ENCODE measurements at regions not wholly inside any gene's neighbourhood (a gene's known extent, or its start where the extent isn't known, plus 50 kb on each side); places are given as distances from the start of the nearest gene placed in this dataset.

DNA sequence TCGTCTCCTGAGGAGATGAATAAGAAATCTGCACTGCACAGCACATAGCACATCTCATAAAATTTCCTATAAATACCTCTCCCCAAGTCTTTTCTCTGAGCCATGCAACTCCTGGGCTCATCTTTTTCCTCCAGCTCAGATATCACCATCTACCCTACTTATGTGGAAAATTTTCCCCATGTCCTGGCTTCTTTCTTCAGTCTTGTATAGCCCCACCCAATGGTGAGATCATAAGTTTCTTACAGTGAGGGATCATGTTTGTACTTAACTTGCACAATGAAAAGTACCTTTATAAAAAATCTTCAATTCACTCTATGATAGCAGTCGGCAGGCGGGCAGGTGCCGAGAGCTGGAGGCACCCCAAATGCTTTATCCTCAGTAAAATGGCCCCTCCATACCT lies 198.6 kb upstream of the S100G start:
- no peak for DNase-seq

GRCh38 chrX:16454926-16455325 lies 195.0 kb upstream of the S100G start:
- DNase-seq = no peak

DNA sequence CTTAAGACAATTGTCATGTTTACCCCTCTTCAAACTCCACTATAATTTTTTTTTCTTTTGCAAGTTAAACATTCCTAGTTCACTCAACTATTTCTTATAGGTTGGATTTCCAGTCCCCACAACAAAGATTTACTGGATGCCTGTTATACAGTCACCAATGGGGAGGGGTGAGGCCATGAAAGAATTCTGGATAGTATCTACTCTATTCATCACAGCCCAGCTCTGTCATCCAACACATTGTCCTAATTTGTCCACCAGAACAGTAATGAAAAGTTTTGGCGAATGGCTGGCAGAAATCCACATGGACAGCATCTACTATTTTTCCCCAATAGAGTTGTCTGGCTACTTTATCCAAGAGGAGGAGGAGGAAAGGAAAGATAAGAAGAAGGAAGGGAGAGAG lies 192.7 kb upstream of the S100G start:
- DNase-seq = no peak

GRCh38 chrX:16458208-16458607 lies 191.8 kb upstream of the S100G start:
- DNase-seq = no peak

GRCh38 chrX:16459008-16459407 lies 190.9 kb upstream of the S100G start:
- no peak for DNase-seq

- DNase-seq = no peak
Measured at GRCh38 chrX:16461968-16462367, 188.0 kb upstream of the S100G start.

DNA sequence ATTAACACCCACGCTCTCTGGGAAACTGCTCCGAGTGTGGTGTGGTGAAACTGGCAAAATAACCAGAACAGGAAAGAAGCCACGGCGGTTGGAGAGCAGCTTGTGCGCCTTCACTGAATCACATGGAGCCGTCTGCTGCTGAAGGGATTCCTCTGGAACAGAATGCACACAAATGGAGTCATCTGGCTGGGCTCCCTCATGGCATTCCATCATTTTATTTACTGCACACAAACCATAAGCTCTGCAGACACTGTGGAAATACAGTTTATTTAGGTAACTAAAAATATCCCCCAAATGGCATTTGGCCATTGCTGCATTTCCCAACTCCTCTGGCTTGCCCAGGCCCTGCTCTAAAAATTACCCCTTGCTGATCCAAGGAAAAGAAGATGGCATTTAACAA lies 187.0 kb upstream of the S100G start:
- DNase-seq = no peak

- DNase-seq = no peak
Measured at GRCh38 chrX:16464369-16464768, 185.6 kb upstream of the S100G start.

DNA sequence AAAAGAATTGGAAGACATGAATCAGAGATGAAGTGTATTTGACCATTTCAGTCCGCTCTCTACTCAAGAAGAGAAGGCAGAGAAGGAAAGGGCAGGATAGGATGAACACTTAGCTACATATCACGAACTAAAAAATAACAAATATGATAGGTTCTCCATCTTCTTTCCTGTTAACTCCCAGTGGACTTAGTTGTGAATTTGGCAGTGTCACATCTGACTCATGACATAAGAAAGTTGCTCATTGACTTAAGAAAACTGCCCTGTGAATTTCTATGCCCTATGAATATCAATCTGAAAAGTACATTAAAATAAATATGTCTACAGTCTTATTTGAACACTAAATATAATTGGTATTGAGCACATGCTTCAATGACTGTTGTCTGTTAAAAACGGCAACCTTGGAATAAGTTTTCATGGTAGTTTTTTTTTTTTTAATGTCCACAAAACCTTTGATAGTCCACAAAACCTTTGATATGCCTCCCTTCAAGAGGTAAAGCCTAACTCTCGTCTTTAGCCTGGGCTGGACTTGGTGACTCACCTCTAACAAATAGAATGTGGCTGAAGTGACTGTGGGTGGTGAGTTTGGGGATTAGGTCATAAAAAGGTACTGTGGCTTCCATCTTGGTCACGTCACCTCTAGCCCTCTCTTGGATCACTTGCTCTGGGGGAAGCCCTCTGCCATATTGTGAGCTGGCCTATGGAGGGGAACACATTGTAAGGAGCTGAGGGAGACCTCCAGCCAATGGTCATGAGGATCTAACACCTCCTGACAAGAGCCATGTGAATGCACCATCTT lies 184.7 kb upstream of the S100G start:
- no peak for DNase-seq

DNA sequence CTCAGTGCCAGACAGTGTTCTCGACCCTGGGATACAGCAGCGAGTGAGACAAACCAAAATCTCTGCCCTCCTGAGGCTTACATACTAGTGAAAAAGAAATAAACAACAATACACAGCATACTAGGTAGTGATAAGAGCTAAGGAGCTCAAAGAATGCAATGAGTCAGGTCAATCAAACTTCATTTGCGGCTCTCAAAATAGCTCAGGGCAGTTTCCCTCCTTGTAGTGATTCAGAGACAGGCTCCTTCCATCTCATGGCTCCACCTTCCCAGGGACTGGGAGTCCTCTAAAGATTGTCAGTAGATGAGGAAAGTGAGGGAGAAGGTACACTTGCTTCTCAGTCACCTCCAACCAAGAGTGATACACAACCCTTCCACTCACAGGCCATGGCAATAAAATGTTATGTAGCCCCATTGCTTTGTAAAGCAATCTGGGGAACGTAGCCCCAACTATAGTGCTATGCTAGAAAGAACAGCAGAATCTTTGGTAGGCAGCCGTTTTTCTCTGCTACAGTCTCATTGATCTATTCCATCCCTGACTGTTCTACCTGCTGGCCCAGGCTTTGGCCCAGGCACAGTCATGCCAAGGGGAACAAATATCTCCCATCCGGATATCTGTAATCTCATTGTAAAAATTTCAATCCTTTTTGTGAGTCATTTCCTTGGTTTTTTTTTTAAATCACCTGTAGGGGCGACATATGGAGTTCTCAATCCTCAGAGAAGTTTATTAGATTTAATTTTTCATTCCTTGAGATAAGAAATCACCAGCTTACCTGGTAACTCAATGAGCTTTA lies 183.1 kb upstream of the S100G start:
- no peak for DNase-seq

- DNase-seq = no peak
Measured at GRCh38 chrX:16469870-16470269, 180.1 kb upstream of the S100G start.

DNA sequence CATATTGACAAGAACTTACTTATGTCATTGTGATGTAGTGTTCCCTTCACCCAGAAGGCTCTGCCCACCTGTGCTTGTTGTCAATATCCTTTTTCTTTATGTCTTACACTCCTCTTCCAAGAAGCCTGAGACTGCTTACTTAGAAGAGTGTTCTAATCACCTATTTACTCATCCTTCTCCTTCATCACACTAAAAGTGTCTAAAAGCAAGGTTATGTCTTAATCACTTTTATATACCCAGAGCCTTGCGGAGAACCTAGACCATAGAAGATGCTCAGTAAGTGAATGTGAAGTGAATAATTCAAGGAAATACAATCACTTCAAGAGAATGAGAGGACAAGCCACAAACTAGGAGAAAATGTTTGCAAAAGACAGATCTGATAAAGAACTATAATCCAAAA lies 177.6 kb upstream of the S100G start:
- DNase-seq = no peak

DNA sequence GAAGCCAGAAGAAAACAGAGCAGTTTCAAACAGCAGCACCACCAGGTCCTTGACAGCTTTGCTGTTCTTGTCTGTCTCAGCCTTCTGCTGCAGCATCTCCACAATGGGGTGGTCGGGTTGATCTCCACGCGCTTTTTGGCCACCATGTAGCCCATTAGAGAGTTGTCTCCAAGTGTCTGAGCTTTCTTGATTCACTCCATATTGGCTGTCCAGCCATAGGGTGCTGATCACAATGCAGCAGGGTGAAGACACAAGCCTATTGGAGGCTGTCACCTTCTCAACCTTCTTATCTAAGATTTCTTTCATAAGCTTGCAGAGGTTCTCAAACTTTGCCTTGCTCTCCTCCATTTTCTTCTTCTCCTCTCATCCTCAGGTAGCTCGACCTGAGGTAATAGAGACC lies 175.4 kb upstream of the S100G start:
- DNase-seq = no peak

- DNase-seq = no peak
Measured at GRCh38 chrX:16476009-16476408, 173.9 kb upstream of the S100G start.

- DNase-seq = no peak
Measured at GRCh38 chrX:16476692-16477091, 173.3 kb upstream of the S100G start.

- DNase-seq = no peak
Measured at GRCh38 chrX:16479206-16479869, 170.6 kb upstream of the S100G start.

DNA sequence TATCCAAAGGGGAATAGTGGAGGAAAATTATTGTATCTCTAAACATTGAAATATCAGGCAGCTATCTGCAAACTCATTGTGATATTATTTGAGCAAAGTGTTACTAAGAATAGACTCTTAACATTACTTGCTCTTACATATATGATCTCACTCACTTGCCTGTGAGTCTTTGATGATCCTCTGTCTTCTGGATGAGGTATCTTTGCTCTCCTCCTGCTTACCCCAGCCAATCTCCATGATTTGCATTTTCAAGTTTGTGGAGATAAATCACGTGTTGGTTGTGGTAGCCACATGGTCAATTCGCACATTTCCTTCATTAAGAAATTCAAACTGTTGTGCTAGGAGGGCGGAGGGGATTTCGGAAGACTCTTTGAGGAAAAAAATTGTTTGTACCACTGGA lies 169.9 kb upstream of the S100G start:
- DNase-seq = no peak

DNA sequence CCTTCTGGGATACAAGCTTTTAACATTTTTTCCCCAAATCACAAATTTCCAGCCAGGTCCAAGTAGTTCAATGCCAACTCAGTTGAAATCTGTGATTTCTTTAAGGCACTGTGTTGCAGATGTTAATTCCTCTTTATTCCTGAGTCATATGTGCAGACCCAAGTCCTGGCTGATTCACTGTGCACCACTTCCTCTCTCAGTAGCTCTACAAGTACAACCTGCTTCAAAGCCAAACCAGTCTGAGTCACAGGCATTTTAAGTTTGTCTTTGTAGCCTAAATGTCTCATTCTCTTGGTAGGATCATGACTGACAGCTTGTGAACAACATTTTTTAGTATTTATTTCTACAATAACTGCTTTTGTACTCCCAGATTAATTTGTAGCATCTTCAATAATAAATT lies 165.6 kb upstream of the S100G start:
- DNase-seq = no peak

DNA sequence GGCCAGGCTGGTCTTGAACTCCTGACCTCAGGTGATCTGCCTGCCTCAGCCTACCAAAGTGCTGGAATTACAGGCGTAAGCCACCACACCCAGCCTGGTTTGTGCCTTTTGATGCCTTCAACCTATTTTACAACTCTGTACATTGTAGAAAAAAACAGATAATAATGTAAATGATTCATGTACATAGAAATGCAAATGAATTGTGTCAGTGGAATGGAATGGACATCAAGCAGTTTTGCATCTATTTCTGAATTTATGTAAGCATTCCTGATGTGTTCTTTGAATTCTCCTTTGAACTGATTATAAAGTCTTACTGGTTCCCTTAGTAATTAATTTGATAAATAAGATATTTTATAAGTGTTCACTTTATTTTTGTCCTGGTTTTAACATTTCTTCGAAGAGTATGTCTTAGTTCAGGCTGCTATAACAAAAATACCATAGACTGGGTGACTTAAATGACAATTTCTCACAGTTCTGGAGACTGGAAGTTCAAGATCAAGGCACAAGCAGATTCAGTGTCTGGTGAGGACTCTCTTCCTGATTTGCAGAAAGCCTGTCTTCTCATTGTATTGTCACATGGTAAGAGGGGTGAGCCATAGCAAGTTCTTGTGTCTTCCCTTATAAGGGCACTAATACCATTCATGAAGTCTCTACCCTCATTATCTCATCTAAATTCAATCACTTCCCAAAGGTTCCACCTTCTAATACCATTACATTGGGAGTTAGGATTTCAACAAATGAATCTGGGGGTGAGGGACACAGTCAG lies 162.2 kb upstream of the S100G start:
- no peak for DNase-seq

- no peak for DNase-seq
Measured at GRCh38 chrX:16488959-16489358, 161.0 kb upstream of the S100G start.

GRCh38 chrX:16491461-16491860 lies 158.5 kb upstream of the S100G start:
- DNase-seq = no peak

GRCh38 chrX:16496175-16496574 lies 153.8 kb upstream of the S100G start:
- no peak for DNase-seq
